Stimulated activated CD8-positive, alpha-beta memory T cell treated with anti-CD3 and anti-CD28 coated beads, Interleukin-15, amount 100 ng/mL, for 48 hours (primary cell): ENCODE measurements at regions not wholly inside any gene's neighbourhood (a gene's known extent, or its start where the extent isn't known, plus 50 kb on each side); places are given as distances from the start of the nearest gene placed in this dataset.
"Not testable (repeated sequence)": the region's sequence is repeated elsewhere in the genome, so short reads cannot be mapped to it uniquely, and the experiment has no call there.

Experiments used
- DNase-seq, 2 donors: peaks; one replicate each; pipeline ENCODE4 v3.0.0-alpha.2; 2020; ENCODE audit warnings: low read depth in 2 of 2

DNA sequence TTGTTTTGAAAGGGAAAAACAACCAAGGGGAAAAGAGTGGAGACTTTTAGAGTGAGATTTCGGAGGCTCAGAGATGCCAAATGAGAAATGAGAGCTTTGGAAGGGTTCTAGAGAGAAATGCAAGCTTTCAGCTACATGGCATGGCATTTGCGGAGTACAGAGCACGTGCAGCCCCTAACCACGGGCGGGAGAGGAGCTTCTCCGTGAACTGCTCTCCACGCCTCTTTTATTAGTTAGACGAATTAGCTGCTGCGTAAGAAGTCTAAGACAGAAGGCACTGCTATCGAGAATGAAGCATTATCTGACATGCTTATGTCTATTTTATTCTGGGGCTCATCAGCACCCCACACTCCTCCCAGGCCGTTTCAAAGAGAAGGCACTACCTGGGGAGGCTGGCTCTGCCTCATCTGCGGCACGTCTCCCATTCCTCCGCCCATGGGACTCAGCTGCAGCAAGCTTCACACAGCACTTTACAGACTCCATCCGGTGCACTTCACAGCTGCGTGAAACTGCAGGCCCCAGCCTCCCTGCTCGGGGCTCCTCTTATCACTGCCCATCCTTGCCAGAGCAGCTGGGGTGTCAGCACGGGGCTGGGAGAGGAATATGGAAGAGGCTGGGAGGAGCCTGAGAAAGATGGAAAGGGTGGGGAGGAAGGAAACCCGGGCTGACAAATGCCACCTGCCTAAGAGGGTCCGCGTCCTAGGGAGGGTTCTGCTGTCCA lies 207.3 kb upstream of the APCDD1 start:
- DNase-seq, result no peak

DNA sequence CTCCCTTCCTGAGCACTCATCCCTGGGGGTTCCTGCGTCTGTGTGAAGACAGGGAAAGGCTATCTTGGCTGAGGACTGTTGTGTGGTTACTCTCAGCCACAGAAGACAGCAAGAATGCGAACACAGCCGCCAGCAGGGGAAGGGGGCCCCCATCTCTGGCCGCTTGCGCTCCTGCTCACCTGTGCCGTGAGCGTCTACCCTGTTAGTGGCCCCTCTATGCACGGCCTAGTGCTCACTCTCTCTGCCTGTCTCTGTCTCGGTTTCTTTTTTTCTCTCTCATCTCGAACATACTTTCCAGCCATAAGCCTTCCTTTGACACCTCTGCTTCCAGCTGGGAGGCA lies 206.7 kb upstream of the APCDD1 start:
- no peak for DNase-seq

DNA sequence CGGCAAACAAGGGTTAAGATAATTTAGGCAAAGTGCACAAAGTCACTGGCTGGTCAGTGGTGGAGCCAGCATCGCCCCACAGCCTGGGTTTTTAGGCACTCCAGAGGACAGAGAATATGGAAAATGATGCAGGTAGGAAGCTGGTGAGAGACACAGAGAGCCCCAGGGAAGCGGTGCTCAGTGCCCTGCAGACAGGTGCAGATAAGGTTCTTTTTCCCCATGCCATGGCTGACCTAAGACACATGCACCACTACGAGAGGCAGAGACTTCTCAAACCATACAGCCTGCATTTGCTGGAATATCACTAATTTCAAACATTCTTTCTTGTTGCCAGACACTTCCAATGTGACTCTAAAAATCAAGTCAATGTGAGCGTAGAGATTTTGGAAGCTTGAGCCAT lies 205.7 kb upstream of the APCDD1 start:
- DNase-seq, result no peak

DNA sequence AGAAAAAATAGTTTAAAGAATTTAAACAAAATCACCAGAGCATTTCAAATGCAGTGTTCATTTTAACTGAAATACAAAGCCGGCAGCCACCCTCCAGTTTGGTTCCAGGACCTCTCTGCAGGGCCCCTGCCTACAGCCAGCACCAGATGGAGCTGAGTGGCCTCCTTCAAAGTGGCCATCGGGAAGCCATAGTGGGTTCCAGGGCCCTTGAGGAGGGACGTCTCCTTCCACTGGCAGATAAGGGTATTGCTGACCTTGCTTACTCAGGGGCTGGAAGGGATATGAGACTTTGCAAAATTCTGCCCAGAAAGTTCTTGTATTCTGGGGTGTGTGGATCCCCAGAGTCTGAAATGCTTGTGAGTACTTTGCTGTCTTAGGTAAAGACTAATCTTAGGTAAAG lies 205.2 kb upstream of the APCDD1 start:
- DNase-seq, result no peak

DNA sequence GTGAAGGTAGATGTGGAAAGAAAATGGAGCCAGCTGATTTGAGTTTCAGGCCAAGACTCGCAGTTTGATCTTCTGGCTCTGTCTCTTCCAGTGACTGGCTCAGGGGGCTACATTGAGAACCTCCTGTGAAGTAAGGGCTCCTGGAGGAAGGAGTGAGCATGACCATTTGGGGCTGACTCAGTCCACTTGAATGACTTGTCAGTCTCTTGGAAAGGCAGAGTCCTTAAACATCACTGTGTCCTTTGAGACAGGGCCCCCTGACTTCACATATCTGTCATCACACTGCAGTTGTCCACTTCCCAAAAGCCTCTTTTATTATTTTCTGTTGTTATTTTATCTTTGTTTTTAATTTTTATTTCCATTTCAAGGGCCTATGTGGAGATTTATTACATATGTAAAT lies 204.6 kb upstream of the APCDD1 start:
- no peak for DNase-seq

DNA sequence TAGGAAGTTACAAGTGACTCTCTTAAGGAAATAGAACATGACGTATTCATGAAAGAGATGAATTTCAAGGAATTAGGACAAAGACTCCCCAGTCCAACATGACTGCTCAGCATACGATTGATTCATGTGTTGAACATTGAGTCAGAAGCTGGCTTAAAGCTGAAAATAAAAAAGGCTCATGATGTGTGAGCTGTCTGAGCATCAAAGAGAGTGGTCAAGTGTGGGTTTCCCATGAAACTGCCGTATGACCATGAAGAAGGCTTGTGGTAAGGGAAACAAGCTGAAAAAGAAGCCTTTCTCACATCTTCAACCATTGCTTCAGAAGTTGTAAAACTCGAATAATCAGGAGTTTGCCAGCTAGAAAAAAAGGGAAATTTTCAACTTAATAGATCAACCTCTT lies 201.9 kb upstream of the APCDD1 start:
- DNase-seq, result no peak

DNA sequence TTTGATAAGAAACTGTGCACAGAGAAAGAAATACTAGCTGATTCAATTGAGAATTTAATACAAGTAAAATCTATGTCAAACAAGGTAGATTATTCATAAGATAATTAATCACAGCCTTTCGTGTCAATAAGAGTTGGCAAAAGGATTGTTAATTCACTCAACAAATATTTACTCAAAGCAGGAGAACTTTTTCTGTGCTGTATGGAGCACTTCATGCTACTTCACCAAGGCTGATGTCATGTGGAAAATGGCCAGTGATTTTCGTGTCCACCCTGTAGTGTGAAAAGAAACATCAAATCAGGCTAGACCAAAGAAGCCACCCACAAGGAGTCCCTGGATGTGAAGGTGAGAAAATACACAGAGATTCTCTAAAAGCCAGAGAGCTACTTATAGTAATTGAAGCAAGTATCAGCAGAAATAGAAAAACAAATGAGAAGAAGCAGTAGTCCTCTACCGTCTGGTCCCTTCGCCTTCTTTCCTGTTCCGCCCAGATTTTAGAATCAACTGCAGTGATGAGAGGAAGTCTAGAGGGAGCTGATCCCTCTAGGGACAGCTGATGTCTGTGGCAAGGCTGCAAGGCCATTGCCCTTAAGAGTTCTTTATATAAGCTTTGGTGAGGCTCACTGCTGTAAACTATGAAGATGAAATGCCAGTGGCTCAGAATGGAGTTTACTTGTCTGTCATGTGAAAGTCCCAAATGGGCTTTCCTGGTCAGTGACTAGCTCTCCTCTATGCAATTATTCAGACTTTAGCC lies 201.3 kb upstream of the APCDD1 start:
- DNase-seq, result no peak

DNA sequence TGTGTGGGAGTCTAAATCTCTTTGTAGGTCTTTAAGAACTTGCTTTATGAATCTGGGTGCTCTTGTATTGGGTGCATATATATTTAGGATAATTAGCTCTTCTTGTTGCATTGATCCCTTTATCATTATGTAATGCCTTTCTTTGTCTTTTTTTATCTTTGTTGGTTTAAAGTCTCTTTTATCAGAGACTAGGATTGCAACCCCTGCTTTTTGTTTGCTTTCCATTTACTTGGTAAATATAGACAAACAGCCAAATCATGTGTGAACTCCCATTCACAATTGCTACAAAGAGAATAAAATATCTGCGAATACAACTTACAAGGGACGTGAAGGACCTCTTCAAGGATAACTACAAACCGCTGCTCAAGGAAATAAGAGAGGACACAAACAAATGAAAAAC lies 198.2 kb upstream of the APCDD1 start:
- DNase-seq, result not testable (repeated sequence)

DNA sequence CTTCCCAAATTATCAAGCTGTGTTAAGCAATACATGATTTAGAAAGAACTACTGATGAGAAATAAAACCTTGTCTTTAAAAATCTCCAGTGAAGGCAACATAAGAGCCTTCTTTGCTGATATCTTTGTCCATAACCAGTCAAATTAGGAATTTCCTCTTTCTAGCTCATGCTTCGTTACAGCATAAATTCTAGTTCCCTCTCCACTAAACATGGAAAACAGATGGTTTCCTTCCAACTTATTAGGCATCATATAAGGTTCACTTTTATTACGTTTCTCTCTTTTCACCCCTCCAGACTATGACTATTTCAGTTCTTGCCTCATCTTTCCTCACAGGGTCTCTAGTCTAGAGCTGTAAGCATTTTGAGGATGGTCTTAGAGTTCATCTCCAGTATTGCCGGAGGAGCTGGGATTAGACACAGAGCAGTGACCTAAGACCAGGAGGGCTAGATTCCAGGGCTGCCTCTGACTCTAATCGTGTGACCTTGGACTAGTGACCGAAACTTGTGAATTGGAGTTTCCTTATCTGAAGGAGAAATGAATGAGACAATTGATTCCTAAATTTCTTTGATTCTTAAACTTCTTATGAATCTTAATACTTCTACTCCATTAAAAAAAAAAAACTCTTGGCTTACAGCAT lies 195.5 kb upstream of the APCDD1 start:
- DNase-seq, result no peak

DNA sequence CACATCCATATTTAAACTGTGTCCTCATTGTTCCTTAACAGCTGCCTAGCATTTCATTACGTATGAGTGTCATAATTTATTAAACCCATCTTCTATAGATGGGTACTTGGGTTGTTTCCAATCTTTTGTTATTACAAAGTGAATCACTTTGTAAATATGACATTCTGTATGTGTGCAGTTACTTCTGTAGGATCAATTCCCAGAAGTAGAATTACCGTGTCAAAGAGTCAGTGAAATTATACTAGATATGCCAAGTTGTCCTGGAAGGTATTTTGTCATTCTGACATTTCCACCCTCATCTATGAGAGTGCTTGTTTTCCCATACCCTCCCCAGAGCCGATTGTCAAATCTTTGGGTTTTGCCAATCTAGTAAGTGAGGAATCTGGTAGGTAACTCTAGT lies 194.5 kb upstream of the APCDD1 start:
- no peak for DNase-seq

DNA sequence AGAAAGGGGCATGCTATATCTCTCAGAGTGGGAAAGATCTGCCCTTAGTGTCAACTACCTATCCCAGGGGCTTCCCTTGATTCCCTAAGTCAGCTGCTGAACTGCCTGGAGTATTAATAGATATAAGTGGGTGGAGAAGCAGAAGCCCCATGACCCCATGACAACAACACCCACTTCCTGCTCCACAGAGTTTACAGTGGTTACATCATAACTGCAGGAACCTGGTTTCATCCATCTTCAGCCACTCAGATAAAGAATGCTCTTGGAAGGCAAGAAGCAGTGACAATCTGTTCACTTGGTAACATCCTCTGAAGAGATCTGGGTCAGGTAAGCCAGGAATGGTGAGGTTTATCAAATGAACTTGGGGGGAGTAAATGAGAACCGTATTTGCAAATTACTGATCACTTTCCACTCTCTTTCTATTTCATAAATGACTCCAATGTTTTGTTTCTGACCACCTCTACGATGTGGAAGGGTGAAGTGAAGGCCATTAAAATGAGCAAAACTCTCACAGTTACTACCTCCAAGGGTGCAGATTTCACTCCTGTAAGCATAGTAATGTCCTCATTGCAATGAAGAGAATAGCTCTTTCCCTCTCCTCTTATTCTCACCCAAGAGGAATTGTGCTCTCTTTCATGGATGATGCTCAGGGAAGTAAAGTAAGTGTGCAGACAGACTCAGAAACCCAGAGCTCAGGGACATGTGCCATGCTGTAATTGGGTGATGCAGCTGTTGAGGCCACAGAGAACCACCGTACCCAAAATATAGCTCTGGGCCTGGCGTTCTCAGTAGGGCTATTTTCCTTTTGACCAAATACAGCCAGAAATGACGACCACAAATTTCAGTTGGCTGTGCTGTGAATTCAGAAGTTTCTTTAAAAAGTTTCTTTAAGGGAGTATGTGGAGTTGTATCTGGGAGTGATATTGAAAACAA lies 192.8 kb upstream of the APCDD1 start:
- DNase-seq, result no peak

DNA sequence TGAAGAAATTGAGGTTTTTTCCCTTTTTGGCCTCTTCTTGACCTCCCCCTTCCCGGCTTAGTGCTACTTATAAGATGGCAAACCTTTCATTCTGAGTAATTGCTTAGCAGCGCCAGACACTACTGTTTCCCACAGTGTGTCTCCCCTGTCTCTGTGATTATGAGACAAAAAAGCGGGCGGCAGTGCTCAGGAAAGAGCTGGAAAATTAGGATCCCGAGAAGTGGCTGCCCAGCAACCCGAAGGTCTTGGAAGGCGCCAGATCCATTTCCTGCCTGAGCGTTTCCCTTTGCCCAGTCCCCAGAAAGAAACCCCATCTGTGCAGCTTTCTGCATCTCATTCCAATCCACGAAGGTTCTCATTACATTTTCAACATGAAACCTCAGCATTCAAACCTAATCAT lies 191.9 kb upstream of the APCDD1 start:
- DNase-seq, result no peak

DNA sequence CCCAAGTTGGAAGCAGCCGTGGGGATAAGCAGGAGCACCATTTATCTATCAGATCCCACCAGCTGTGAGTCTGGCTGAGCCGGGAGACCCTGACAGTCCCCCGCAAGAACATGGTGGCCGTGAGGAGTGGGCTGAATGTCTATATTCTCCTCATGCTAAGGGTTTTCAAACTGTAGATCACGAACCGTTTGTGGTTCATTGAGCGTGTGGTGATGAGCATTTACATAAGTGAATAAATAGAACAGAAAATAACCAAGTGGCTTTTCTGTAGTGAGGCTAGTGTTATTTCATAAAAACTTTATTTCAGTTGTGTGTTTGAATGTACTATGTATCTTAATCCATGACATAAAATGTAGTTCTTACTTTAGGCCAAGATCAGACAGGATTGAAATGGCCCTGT lies 190.2 kb upstream of the APCDD1 start:
- no peak for DNase-seq

DNA sequence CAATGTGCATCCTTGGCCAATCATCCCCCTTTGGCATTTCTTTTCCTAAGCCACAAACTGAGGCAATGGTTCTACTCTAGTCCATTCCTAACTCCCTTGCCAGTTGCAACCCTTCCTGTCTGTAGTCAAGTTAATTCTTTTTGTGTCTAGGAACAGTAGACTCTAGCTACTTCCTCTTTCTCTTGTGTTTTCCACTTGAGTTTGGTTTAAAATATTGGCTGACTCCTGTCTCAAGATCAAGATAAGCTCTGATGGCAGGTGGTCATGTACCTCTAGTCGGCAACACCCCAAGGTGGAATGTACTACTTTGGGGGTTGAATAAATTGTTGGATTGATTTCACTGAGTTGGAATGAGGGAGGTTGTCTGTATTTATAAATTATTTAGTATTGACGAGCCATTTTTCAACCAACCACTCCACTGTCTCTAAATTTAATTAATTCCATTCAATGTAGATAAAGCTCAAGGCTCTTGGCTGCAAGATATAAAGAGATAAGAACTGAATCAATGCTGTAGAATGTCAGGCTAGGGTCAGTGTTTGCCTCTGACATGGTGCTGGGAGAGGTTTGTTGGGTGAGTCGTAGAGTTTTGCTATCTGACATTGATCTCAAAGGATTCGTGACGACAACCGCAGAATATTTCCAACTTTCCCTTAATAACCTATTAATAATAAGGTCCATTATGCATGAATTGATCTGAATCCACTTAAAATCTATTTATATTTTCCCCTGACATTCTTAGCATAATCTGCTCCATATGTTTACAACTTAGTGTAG lies 188.7 kb upstream of the APCDD1 start:
- no peak for DNase-seq

DNA sequence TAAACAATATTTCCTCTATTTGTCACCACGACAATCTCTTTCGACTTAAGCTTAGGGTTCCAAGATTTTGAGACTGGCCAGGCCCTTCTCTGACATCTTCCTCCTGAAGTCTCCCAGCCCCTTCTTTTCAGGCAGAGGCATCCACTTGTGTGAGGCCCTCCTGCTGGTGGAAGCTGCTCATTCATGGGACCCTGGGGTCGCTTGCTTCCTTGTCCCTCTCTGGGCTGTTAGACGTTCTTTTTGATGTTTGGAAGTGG lies 188.2 kb upstream of the APCDD1 start:
- no peak for DNase-seq

DNA sequence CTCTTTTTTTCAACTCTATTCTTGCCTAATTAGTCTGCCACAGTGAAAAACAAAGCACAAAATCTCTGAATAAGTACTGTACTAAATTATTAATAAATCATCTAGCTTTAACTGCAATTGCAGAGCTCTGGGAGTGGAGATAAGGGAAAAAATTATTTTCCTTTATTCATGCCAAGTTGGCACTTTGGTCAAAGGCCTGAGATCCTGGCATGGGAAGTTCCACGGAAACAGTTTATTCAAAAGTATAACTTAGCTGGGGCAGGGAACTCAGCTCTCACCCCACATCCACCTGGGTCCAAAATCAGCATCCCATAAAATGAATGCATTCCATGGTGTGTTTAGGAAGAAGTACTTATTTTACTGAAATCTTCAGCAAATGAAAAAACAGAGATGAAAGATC lies 185.2 kb upstream of the APCDD1 start:
- DNase-seq, result no peak

DNA sequence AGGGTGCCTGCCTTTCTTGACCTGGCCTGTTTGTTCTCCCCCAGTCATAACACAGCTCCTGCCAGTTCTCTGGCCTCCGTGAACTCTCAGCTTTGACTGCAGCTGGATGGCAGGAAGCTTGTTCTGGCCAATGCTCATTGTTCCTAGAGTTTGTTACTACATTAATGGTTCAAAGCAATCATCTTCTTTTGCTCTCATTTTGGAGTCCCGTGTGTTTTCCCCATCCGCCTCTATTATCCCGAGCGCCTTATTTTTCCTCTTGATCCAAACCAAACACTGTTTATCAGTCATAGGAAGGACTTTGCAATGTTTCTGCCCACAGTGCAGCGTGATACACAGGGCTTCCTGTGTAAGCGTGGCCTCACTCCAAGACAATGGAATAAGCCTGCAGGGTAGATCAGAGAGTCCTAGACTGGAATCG lies 184.3 kb upstream of the APCDD1 start:
- DNase-seq, result no peak

DNA sequence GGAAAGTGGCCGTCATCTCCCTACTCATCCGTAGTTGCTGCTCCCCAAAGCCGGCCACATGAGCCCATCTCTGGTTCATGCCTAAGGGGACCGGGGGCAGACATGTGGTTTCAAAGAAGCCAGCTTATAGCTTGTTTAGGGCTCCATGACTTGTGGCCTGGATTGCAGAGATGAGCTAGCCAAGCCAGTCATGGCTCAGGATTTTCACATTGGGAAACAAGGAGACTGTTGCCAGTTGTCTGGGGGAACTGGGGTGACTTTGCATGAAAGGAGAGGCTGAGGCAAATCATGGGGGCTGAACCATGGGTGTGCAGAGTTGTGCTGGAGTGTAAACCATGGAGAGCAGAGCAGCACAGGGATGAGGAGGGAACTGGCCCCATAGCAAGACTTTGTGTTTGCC lies 183.0 kb upstream of the APCDD1 start:
- DNase-seq, result no peak

DNA sequence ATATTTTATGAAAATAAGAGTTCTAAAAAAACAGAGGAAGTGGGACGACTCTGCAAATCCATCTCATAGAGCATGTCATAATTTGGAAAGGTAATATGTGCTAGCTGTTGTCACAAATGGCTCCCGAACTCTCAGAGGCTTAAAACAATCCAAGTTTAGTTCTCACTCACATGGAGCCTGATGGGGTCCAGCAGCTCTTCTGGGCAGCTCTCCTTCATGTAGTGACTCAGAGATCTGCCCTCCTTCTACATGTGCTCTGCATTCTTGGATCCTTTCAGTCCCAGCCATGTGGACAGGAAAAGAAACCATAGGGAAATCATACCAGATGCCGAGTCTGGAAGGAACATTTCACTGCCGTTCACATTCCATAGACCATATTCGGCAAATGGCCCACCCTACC lies 180.1 kb upstream of the APCDD1 start:
- no peak for DNase-seq

DNA sequence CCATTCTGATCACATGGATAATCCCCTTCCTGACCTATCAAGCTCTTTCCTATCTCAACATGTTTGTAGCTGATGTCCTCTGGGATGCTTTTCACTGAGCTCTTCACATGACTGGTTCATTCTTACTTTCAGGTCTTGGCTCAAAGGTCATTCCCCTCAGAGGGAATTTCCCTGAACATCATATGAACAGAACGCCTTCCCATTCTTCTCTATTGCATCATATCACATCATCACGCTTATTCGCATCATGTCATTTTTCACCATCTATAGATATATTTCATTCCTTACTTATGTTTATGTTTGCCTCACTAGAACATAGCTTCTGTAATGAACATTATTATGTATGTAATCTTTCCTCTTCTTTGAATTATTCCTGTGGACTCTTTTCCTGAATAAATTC lies 178.9 kb upstream of the APCDD1 start:
- DNase-seq, result no peak

DNA sequence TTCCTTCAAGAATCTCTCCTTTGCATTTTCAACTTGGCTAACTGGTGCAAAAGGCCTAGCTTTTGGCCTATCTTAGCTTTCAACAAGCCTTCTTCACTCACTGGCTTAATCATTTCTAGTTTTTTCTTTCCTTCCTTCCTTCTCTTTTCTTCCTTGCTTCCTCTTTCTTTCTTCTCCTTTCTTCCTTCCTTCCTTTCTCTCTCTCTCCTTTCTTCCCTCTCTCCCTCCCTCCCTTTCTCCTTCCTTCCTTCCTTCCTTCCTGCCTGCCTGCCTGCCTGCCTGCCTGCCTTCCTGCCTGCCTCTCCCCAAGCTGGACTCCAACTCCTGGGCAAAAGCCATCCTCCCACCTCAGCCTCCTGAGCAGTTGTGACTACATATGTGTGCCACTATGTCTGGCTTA lies 176.2 kb upstream of the APCDD1 start:
- no peak for DNase-seq

DNA sequence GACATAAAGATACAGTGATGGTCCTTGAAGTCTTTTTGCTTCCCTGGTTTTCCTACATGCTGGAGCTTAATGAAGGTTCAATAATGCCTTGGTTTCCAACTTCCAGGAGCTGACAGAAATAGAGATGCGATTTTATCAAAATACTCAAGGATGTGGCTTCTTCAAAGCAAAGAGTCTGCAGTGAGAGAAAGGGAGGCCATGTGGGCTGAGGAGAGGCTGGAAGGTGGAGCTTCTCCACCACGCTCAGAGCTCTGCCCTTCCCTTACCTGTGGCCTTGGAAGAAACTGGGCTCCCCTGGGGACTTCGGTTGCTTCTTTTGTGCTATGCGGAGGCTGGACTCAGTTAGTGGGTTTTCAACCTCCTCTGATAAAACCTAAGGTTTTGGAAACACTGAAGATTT lies 175.0 kb upstream of the APCDD1 start:
- no peak for DNase-seq
